ENCODE measurements at regions not wholly inside any gene's neighbourhood (a gene's known extent, or its start where the extent isn't known, plus 50 kb on each side); places are given as distances from the start of the nearest gene placed in this dataset.

GRCh38 chr4:149952101-149952500 lies 126.1 kb upstream of the DCLK2 start:
- POLR2A ChIA-PET: no interaction called here
- no CpG with 5 or more reads among the region's 1 CpG for WGBS (ENCODE audit: insufficient coverage)

DNA sequence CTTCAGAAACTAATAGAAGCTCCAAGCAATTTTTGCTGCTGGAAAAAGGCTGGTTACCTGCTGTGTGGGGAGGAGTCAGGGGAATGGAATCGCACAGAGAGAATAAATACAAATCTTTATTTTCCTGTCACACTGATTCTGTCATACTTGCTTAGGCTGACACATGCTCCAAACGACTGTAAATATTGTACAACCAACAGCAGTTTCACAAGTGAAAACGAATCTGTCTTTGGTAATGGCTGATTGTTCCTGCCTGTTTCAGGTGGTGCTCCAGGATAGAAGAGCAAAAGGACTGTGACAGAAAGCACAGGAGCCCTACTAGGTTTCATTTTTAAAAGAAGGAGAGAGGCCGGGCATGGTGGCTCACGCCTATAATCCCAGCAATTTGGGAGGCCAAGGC lies 125.5 kb upstream of the DCLK2 start:
- Histone ChIP-seq H3K27me3 (replicated peaks in 2 of 5; ENCODE audit: control insufficient read depth in 4 of 5, insufficient read depth in 5 of 5, low read length in 4 of 5) (no peaks in the 10 kb centered on the region), H3K4me1 (ENCODE audit: control extremely low read depth in 1 of 4, control insufficient read depth in 4 of 4, insufficient read depth in 4 of 4, low read length in 3 of 4) (no peaks in the 10 kb centered on the region), H3K9me3 (ENCODE audit: control extremely low read depth in 1 of 5, control insufficient read depth in 4 of 5, insufficient read depth in 2 of 5, low read depth in 1 of 5, low read length in 4 of 5) (no peaks in the 10 kb centered on the region), H3K36me3 (ENCODE audit: control insufficient read depth in 4 of 4, insufficient read depth in 4 of 4, low read length in 3 of 4) (no peaks in the 10 kb centered on the region), H3K27ac (ENCODE audit: insufficient read depth in 1 of 2, low read depth in 1 of 2, low read length in 2 of 2, poor library complexity in 1 of 2, severe bottlenecking in 2 of 2) (no peak overlapping the region), H3K4me3 (ENCODE audit: control insufficient read depth in 1 of 7, extremely low read depth in 1 of 7, insufficient read depth in 4 of 7, low read depth in 2 of 7, low read length in 6 of 7) (no peak overlapping the region)
- ChIA-PET CTCF (no interaction called here), POLR2A (no interaction called here)
- 100% methylated on average over 4 of the region's 5 CpGs for WGBS (ENCODE audit: insufficient coverage)
- no peak for DNase-seq

More at GRCh38 chr4:149952101-149952500, 126.1 kb upstream of the DCLK2 start:
- DNase-seq: no peak
- CTCF ChIA-PET: no interaction called here
- Histone ChIP-seq H3K36me3 (ENCODE audit: control insufficient read depth in 4 of 4, insufficient read depth in 4 of 4, low read length in 3 of 4) (no peaks in the 10 kb centered on the region), H3K9me3 (ENCODE audit: control extremely low read depth in 1 of 5, control insufficient read depth in 4 of 5, insufficient read depth in 2 of 5, low read depth in 1 of 5, low read length in 4 of 5) (no peaks in the 10 kb centered on the region), H3K27me3 (replicated peaks in 2 of 5; ENCODE audit: control insufficient read depth in 4 of 5, insufficient read depth in 5 of 5, low read length in 4 of 5) (no peaks in the 10 kb centered on the region), H3K4me3 (ENCODE audit: control insufficient read depth in 1 of 7, extremely low read depth in 1 of 7, insufficient read depth in 4 of 7, low read depth in 2 of 7, low read length in 6 of 7) (no peak overlapping the region), H3K27ac (ENCODE audit: insufficient read depth in 1 of 2, low read depth in 1 of 2, low read length in 2 of 2, poor library complexity in 1 of 2, severe bottlenecking in 2 of 2) (no peak overlapping the region), H3K4me1 (ENCODE audit: control extremely low read depth in 1 of 4, control insufficient read depth in 4 of 4, insufficient read depth in 4 of 4, low read length in 3 of 4) (no peaks in the 10 kb centered on the region)

DNA sequence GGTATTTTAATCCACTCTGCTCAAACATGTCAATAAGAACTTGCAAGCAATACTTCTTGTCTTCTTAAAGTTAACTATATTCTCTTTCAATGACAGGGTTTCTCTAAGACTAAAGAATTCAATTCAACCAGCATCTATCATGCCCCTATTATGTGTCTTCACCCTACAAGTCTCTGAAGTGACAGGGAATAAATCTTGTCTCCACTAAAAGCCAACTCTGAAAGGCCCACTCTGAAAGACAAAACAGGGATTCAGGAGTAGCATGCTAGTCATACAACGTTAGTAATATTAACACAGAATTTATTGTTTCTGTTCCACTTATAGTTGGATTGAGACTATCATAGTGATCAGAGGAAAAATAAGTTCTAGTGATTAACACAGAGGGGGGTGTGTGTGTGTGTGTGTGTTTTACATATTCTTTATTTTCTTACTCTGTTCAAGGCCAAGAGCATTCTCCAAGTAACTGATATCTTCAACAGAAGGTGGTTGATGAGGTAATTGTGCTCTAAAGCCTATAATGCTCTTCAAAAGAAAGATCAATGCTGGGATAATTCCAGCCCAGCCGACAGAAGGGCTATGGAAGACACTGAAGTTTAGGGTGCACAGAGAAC lies 122.4 kb upstream of the DCLK2 start:
- ChIA-PET CTCF (no interaction called here), POLR2A (no interaction called here)
- H3K9me3 ChIP-seq (ENCODE audit: control extremely low read depth in 1 of 5, control insufficient read depth in 4 of 5, insufficient read depth in 2 of 5, low read depth in 1 of 5, low read length in 4 of 5): no peaks in the 10 kb centered on the region
- no peaks in the 10 kb centered on the region for H3K27me3 ChIP-seq (replicated peaks in 2 of 5; ENCODE audit: control insufficient read depth in 4 of 5, insufficient read depth in 5 of 5, low read length in 4 of 5)
- H3K4me3 ChIP-seq (ENCODE audit: control insufficient read depth in 1 of 7, extremely low read depth in 1 of 7, insufficient read depth in 4 of 7, low read depth in 2 of 7, low read length in 6 of 7): no peak overlapping the region
- H3K4me1 ChIP-seq (ENCODE audit: control extremely low read depth in 1 of 4, control insufficient read depth in 4 of 4, insufficient read depth in 4 of 4, low read length in 3 of 4): no peaks in the 10 kb centered on the region
- no peaks in the 10 kb centered on the region for H3K36me3 ChIP-seq (ENCODE audit: control insufficient read depth in 4 of 4, insufficient read depth in 4 of 4, low read length in 3 of 4)
- WGBS (ENCODE audit: insufficient coverage): 95% methylated on average over 2 of the region's 2 CpGs
- no peak overlapping the region for H3K27ac ChIP-seq (ENCODE audit: insufficient read depth in 1 of 2, low read depth in 1 of 2, low read length in 2 of 2, poor library complexity in 1 of 2, severe bottlenecking in 2 of 2)
- no peak for DNase-seq

GRCh38 chr4:149956678-149957077 lies 121.6 kb upstream of the DCLK2 start:
- CTCF ChIA-PET: no interaction called here
- Histone ChIP-seq H3K27ac (ENCODE audit: insufficient read depth in 1 of 2, low read depth in 1 of 2, low read length in 2 of 2, poor library complexity in 1 of 2, severe bottlenecking in 2 of 2) (no peak overlapping the region), H3K36me3 (ENCODE audit: control insufficient read depth in 4 of 4, insufficient read depth in 4 of 4, low read length in 3 of 4) (no peaks in the 10 kb centered on the region), H3K4me3 (ENCODE audit: control insufficient read depth in 1 of 7, extremely low read depth in 1 of 7, insufficient read depth in 4 of 7, low read depth in 2 of 7, low read length in 6 of 7) (no peak overlapping the region), H3K9me3 (ENCODE audit: control extremely low read depth in 1 of 5, control insufficient read depth in 4 of 5, insufficient read depth in 2 of 5, low read depth in 1 of 5, low read length in 4 of 5) (no peaks in the 10 kb centered on the region), H3K4me1 (ENCODE audit: control extremely low read depth in 1 of 4, control insufficient read depth in 4 of 4, insufficient read depth in 4 of 4, low read length in 3 of 4) (no peaks in the 10 kb centered on the region), H3K27me3 (replicated peaks in 2 of 5; ENCODE audit: control insufficient read depth in 4 of 5, insufficient read depth in 5 of 5, low read length in 4 of 5) (no peaks in the 10 kb centered on the region)
- DNase-seq: no peak
- POLR2A ChIA-PET: interaction anchor here (0.6 kb wide), 1 partner anchor 441 kb away, joined by 5 read pairs; no protein-coding TSS in a partner anchor
- WGBS (ENCODE audit: insufficient coverage): 92% methylated on average over 2 of the region's 3 CpGs

DNA sequence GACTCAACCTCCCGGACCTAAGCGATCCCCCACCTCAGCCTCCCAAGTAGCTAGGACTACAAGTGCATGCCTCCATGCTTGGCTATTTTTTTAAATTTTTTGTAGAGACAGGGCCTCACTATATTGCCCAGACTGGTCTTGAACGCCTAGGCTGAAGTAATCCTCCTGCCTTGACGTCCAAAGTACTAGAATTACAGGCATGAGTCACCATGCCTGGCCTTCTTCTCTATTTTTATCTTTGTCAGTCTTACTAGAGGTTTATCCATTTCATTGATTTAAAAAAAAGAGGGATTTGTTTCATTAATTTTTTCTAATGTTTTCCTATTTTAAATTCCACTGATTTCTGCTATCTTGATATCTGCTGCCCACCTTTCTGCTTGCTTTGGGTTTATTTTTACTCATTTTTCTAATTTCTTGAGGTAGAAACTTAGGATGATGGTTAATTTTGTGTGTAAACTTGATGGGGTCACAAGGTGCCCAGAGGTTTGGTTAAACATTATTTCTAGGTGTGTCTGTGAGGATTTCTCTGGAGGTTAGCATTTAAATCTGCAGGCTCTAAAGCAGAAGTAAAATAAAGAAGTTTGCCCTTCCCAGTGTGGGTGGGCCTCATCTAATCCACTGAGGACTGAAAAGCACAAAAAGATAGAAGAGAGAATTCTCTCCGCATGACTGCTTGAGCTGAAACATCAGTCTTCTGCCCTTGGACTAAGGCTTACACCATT lies 116.2 kb upstream of the DCLK2 start:
- POLR2A ChIA-PET: no interaction called here
- Histone ChIP-seq H3K27ac (ENCODE audit: insufficient read depth in 1 of 2, low read depth in 1 of 2, low read length in 2 of 2, poor library complexity in 1 of 2, severe bottlenecking in 2 of 2) (no peak overlapping the region), H3K4me3 (ENCODE audit: control insufficient read depth in 1 of 7, extremely low read depth in 1 of 7, insufficient read depth in 4 of 7, low read depth in 2 of 7, low read length in 6 of 7) (no peak overlapping the region), H3K36me3 (ENCODE audit: control insufficient read depth in 4 of 4, insufficient read depth in 4 of 4, low read length in 3 of 4) (no peaks in the 10 kb centered on the region), H3K4me1 (ENCODE audit: control extremely low read depth in 1 of 4, control insufficient read depth in 4 of 4, insufficient read depth in 4 of 4, low read length in 3 of 4) (no peaks in the 10 kb centered on the region), H3K9me3 (ENCODE audit: control extremely low read depth in 1 of 5, control insufficient read depth in 4 of 5, insufficient read depth in 2 of 5, low read depth in 1 of 5, low read length in 4 of 5) (no peaks in the 10 kb centered on the region), H3K27me3 (replicated peaks in 2 of 5; ENCODE audit: control insufficient read depth in 4 of 5, insufficient read depth in 5 of 5, low read length in 4 of 5) (no peaks in the 10 kb centered on the region)
- WGBS (ENCODE audit: insufficient coverage): 94% methylated on average over 2 of the region's 5 CpGs
- DNase-seq: no peak
- CTCF ChIA-PET: no interaction called here

DNA sequence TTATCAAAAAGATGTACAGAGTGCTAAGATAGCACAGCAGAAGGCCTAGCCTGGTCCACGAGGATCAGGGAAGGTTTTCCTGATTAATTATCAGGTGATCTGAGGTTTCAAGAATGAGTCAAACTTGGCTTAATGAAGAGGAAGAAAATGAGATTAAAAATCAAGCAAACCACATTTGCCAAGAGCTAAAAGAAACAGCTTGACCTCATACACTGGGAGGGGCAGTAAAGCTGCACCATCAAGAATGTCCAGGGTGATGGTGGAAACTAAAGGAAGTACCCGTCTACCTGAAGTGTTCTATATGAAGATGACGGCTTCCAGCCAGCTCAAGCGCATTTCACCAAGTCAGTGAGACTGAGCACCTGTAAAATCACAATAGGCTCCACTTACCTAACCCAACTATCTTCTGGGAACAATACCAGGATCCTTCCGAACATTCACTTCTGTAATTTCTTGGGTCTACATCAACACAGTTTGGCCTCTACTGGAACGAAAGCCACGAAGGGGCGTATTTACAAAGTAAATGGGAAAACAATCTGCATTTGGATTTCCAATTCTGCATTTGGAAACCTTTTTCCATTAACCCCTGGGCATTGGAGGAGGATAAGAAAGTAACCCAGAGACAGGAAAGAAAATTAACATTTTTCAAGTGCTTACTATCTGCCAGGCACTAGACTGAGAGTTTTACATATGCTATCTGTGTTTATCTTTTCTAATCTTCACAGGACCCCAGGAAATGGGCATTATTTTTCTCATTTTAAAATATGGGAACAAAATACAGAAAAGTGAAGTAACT lies 114.0 kb upstream of the DCLK2 start:
- DNase-seq: no peak
- Histone ChIP-seq H3K27me3 (replicated peaks in 2 of 5; ENCODE audit: control insufficient read depth in 4 of 5, insufficient read depth in 5 of 5, low read length in 4 of 5) (no peaks in the 10 kb centered on the region), H3K9me3 (ENCODE audit: control extremely low read depth in 1 of 5, control insufficient read depth in 4 of 5, insufficient read depth in 2 of 5, low read depth in 1 of 5, low read length in 4 of 5) (no peaks in the 10 kb centered on the region), H3K36me3 (ENCODE audit: control insufficient read depth in 4 of 4, insufficient read depth in 4 of 4, low read length in 3 of 4) (no peaks in the 10 kb centered on the region), H3K4me1 (ENCODE audit: control extremely low read depth in 1 of 4, control insufficient read depth in 4 of 4, insufficient read depth in 4 of 4, low read length in 3 of 4) (no peaks in the 10 kb centered on the region), H3K4me3 (ENCODE audit: control insufficient read depth in 1 of 7, extremely low read depth in 1 of 7, insufficient read depth in 4 of 7, low read depth in 2 of 7, low read length in 6 of 7) (no peak overlapping the region), H3K27ac (ENCODE audit: insufficient read depth in 1 of 2, low read depth in 1 of 2, low read length in 2 of 2, poor library complexity in 1 of 2, severe bottlenecking in 2 of 2) (no peak overlapping the region)
- CTCF ChIA-PET: no interaction called here
- 96% methylated on average over 7 of the region's 8 CpGs for WGBS (ENCODE audit: insufficient coverage)
- POLR2A ChIA-PET: no interaction called here

- POLR2A ChIA-PET: no interaction called here
- H3K27ac ChIP-seq (ENCODE audit: insufficient read depth in 1 of 2, low read depth in 1 of 2, low read length in 2 of 2, poor library complexity in 1 of 2, severe bottlenecking in 2 of 2): no peak overlapping the region
- no peak for DNase-seq
- H3K4me1 ChIP-seq (ENCODE audit: control extremely low read depth in 1 of 4, control insufficient read depth in 4 of 4, insufficient read depth in 4 of 4, low read length in 3 of 4): no peaks in the 10 kb centered on the region
- WGBS (ENCODE audit: insufficient coverage): 100% methylated on average over 1 of the region's 2 CpGs
- no peak overlapping the region for H3K4me3 ChIP-seq (ENCODE audit: control insufficient read depth in 1 of 7, extremely low read depth in 1 of 7, insufficient read depth in 4 of 7, low read depth in 2 of 7, low read length in 6 of 7)
- CTCF ChIA-PET: interaction anchor here (0.8 kb wide), 1 partner anchor 1799 kb away, joined by 3 read pairs; no protein-coding TSS in a partner anchor
- H3K27me3 ChIP-seq (replicated peaks in 2 of 5; ENCODE audit: control insufficient read depth in 4 of 5, insufficient read depth in 5 of 5, low read length in 4 of 5): no peaks in the 10 kb centered on the region
- H3K9me3 ChIP-seq (ENCODE audit: control extremely low read depth in 1 of 5, control insufficient read depth in 4 of 5, insufficient read depth in 2 of 5, low read depth in 1 of 5, low read length in 4 of 5): no peaks in the 10 kb centered on the region
- H3K36me3 ChIP-seq (ENCODE audit: control insufficient read depth in 4 of 4, insufficient read depth in 4 of 4, low read length in 3 of 4): no peaks in the 10 kb centered on the region
These were observed 113.0 kb upstream of the DCLK2 start for GRCh38 chr4:149965206-149965605.

Data from common myeloid progenitor, CD34-positive (primary cell).